Duodenal mucosa (tissue), 2 donors: ENCODE measurements at regions not wholly inside any gene's neighbourhood (a gene's known extent, or its start where the extent isn't known, plus 50 kb on each side); places are given as distances from the start of the nearest gene placed in this dataset.
A peak's percentile ranks its signal among the peaks of the same experiment; 100 is the strongest.

ENCODE experiments used
- H3K27ac ChIP-seq: one replicate; pipeline ENCODE4 v1.7.0; 2013; ENCODE audit warnings: low read depth, low read length
- H3K27me3 ChIP-seq, 2 donors: one replicate each; pipeline ENCODE4 v1.7.0; 2013; ENCODE audit warnings: low read length in 2 of 2, control low read depth in 1 of 2; ENCODE audit not compliant: insufficient read depth in 2 of 2, control insufficient read depth in 1 of 2
- H3K36me3 ChIP-seq, 2 donors: one replicate each; pipeline ENCODE4 v1.7.0; 2013; ENCODE audit warnings: low read length in 2 of 2, control low read depth in 1 of 2; ENCODE audit not compliant: insufficient read depth in 2 of 2, control insufficient read depth in 1 of 2
- H3K4me1 ChIP-seq, 2 donors: one replicate each; pipeline ENCODE4 v1.7.0; 2013; ENCODE audit warnings: low read length in 2 of 2, control low read depth in 1 of 2; ENCODE audit not compliant: insufficient read depth in 2 of 2, control insufficient read depth in 1 of 2
- H3K4me3 ChIP-seq, 2 donors: one replicate each; pipeline ENCODE4 v1.7.0; 2013; ENCODE audit warnings: low read length in 2 of 2, low read depth in 1 of 2
- H3K9ac ChIP-seq, 2 donors: one replicate each; pipeline ENCODE4 v1.7.0; 2013; ENCODE audit warnings: low read length in 2 of 2, low read depth in 1 of 2
- H3K9me3 ChIP-seq, 2 donors: one replicate each; pipeline ENCODE4 v1.7.0; 2013; ENCODE audit warnings: low read length in 2 of 2, control low read depth in 1 of 2; ENCODE audit not compliant: control insufficient read depth in 1 of 2

GRCh38 chr3:127132876-127133275 is 60.1 kb upstream of the PRR23E start:
- H3K27me3 ChIP-seq: peaks cover 49 to 54% of the 10 kb centered on the region in 2 donors

GRCh38 chr3:127133971-127134370 is 59.0 kb upstream of the PRR23E start:
- Histone ChIP-seq H3K9ac (no peak overlapping the region), H3K27ac (no peak overlapping the region), H3K27me3 (peaks cover 55 to 57% of the 10 kb centered on the region in 2 donors), H3K36me3 (no peaks in the 10 kb centered on the region), H3K4me3 (no peak overlapping the region), H3K4me1 (peaks cover 4 to 7% of the 10 kb centered on the region in 2 donors), H3K9me3 (no peaks in the 10 kb centered on the region)

More at GRCh38 chr3:127132876-127133275, 60.1 kb upstream of the PRR23E start:
- H3K9me3 ChIP-seq: no peaks in the 10 kb centered on the region
- peaks cover under 1 to 7% of the 10 kb centered on the region in 2 donors for H3K4me1 ChIP-seq
- no peaks in the 10 kb centered on the region for H3K36me3 ChIP-seq
- H3K9ac ChIP-seq: no peak overlapping the region
- H3K27ac ChIP-seq: no peak overlapping the region
- H3K4me3 ChIP-seq: no peak overlapping the region

- Histone ChIP-seq H3K27ac (no peak overlapping the region), H3K4me3 (no peak overlapping the region), H3K36me3 (no peaks in the 10 kb centered on the region), H3K4me1 (peaks cover 4 to 10% of the 10 kb centered on the region in 2 donors), H3K9ac (no peak overlapping the region), H3K27me3 (peaks cover 55 to 57% of the 10 kb centered on the region in 2 donors), H3K9me3 (no peaks in the 10 kb centered on the region)
These were observed 58.5 kb upstream of the PRR23E start for GRCh38 chr3:127134466-127134865.

GRCh38 chr3:127134887-127135240 is 58.1 kb upstream of the PRR23E start:
- H3K4me1 ChIP-seq: peaks cover 4 to 10% of the 10 kb centered on the region in 2 donors
- peaks cover 57 to 59% of the 10 kb centered on the region in 2 donors for H3K27me3 ChIP-seq
- no peak overlapping the region for H3K27ac ChIP-seq
- H3K9ac ChIP-seq: no peak overlapping the region
- H3K4me3 ChIP-seq: peak overlapping the region in 1 of 2 donors; percentile 11
- H3K9me3 ChIP-seq: no peaks in the 10 kb centered on the region
- no peaks in the 10 kb centered on the region for H3K36me3 ChIP-seq

GRCh38 chr3:127135241-127136023 is 57.5 kb upstream of the PRR23E start:
- Histone ChIP-seq H3K36me3 (no peaks in the 10 kb centered on the region), H3K27ac (no peak overlapping the region), H3K9ac (no peak overlapping the region), H3K4me1 (peaks cover 4 to 10% of the 10 kb centered on the region in 2 donors), H3K4me3 (peak overlapping the region in 1 of 2 donors; percentile 11), H3K9me3 (no peaks in the 10 kb centered on the region), H3K27me3 (peaks cover 57 to 59% of the 10 kb centered on the region in 2 donors)

- Histone ChIP-seq H3K9ac (no peak overlapping the region), H3K9me3 (no peaks in the 10 kb centered on the region), H3K4me1 (peaks cover 4 to 11% of the 10 kb centered on the region in 2 donors), H3K27ac (no peak overlapping the region), H3K4me3 (no peak overlapping the region), H3K36me3 (no peaks in the 10 kb centered on the region), H3K27me3 (peaks cover 57 to 59% of the 10 kb centered on the region in 2 donors)
These were observed 56.8 kb upstream of the PRR23E start for GRCh38 chr3:127136024-127136600.

GRCh38 chr3:127136706-127137105 is 56.2 kb upstream of the PRR23E start:
- H3K27me3 ChIP-seq: peaks cover 59 to 60% of the 10 kb centered on the region in 2 donors
- H3K36me3 ChIP-seq: no peaks in the 10 kb centered on the region
- H3K27ac ChIP-seq: no peak overlapping the region
- peaks cover 9 to 17% of the 10 kb centered on the region in 2 donors for H3K4me1 ChIP-seq
- H3K9me3 ChIP-seq: no peaks in the 10 kb centered on the region
- no peak overlapping the region for H3K9ac ChIP-seq
- no peak overlapping the region for H3K4me3 ChIP-seq

GRCh38 chr3:127137113-127137512 is 55.8 kb upstream of the PRR23E start:
- no peaks in the 10 kb centered on the region for H3K36me3 ChIP-seq
- peaks cover 59% of the 10 kb centered on the region in 2 donors for H3K27me3 ChIP-seq
- H3K4me1 ChIP-seq: peaks cover 10 to 19% of the 10 kb centered on the region in 2 donors
- no peak overlapping the region for H3K9ac ChIP-seq
- H3K9me3 ChIP-seq: no peaks in the 10 kb centered on the region
- H3K27ac ChIP-seq: no peak overlapping the region
- no peak overlapping the region for H3K4me3 ChIP-seq

- H3K9ac ChIP-seq: no peak overlapping the region
- H3K27ac ChIP-seq: no peak overlapping the region
- H3K27me3 ChIP-seq: peaks cover 51 to 54% of the 10 kb centered on the region in 2 donors
- H3K36me3 ChIP-seq: no peaks in the 10 kb centered on the region
- peaks cover 19 to 26% of the 10 kb centered on the region in 2 donors for H3K4me1 ChIP-seq
- H3K9me3 ChIP-seq: no peaks in the 10 kb centered on the region
- H3K4me3 ChIP-seq: no peak overlapping the region
These were observed 55.0 kb upstream of the PRR23E start for GRCh38 chr3:127137757-127138536.
